ENCODE measurements at regions not wholly inside any gene's neighbourhood (a gene's known extent, or its start where the extent isn't known, plus 50 kb on each side); places are given as distances from the start of the nearest gene placed in this dataset.

DNA sequence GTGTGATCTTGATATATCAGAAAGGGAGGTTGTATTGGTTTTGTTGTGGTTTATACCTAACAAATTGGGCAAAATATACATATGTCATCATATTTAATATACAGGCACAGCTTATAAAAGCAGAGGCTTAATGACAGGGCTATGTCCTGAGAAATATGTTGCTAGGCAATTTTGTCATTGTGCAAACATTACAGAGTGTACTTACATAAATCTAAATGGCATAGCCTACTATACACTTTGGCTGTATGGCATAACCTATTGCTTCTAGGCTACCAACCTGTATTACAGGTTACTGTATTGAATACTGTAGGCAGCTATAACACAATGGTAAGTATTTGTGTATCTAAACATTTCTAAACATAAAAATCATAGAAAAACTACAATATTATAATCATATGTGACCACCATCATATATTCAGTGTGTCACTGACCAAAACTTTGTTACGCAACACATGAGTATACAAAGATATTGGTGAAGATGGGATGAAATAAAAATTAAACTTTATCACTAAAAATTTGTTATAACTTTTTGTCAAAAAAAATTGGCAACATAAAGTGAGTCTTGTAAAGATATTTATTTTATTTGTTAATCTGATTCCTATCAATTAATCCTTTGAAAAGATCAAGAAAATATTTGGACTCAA is 414.0 kb upstream of the HS3ST1 start:
- intact Hi-C loops (cut with micrococcal nuclease) (no loop called here), in situ Hi-C loops (cut with MboI; ENCODE audit: low sequenced_read_pairs) (no loop called here), dilution Hi-C loops (cut with HindIII; ENCODE audit: low sequenced_read_pairs, unreplicated experiment) (no loop called here)
- no peak overlapping the region for H3K4ac ChIP-seq (ENCODE audit: low read depth, low read length)
- H2BK15ac ChIP-seq (ENCODE audit: low read depth, low read length), result no peak overlapping the region
- no peak overlapping the region for H2BK20ac ChIP-seq (ENCODE audit: low read depth, low read length)
- no peaks in the 10 kb centered on the region for H4K20me1 ChIP-seq (ENCODE audit: insufficient read depth, low read length)
- no peak overlapping the region for H3K18ac ChIP-seq (ENCODE audit: low read depth, low read length)
- no peak overlapping the region for H3K14ac ChIP-seq (replicated peaks; ENCODE audit: low read depth, low read length)
- H3K23ac ChIP-seq (ENCODE audit: low read depth, low read length), result no peak overlapping the region
- H3K4me2 ChIP-seq (ENCODE audit: low read depth, low read length), result no peak overlapping the region
- H3K36me3 ChIP-seq (ENCODE audit: control insufficient read depth, insufficient read depth, low read length), result no peaks in the 10 kb centered on the region
- H2AK9ac ChIP-seq (replicated peaks; ENCODE audit: low read depth, low read length, poor library complexity), result no peak overlapping the region
- no peak overlapping the region for H2AK5ac ChIP-seq (ENCODE audit: low read depth, low read length)
- H3K9me3 ChIP-seq (ENCODE audit: control insufficient read depth, insufficient read depth, low read length), result 0 out of 2 replicates have a peak, but pooled peaks cover 2% of the 10 kb centered on the region
- no peak overlapping the region for H2AFZ ChIP-seq (replicated peaks; ENCODE audit: low read length, poor library complexity)
- H3K9me1 ChIP-seq (ENCODE audit: insufficient read depth, low read length), result no peaks in the 10 kb centered on the region
- H4K91ac ChIP-seq (ENCODE audit: insufficient read depth, low read depth, low read length), result no peak overlapping the region
- H2BK120ac ChIP-seq (ENCODE audit: low read depth, low read length), result no peak overlapping the region
- ChIA-PET POLR2A (ENCODE audit: unreplicated experiment) (no interaction called here), CTCF (no interaction called here)
- no peaks in the 10 kb centered on the region for H3K27me3 ChIP-seq (ENCODE audit: control insufficient read depth, insufficient read depth, low read length)
- no peak overlapping the region for H3K4me3 ChIP-seq (ENCODE audit: insufficient read depth, low read depth, low read length)
- H3K4me1 ChIP-seq (ENCODE audit: control insufficient read depth, insufficient read depth, low read length), result no peaks in the 10 kb centered on the region
- no TSS peak for BruUV-seq (replicated peaks)
- no peak overlapping the region for H2BK5ac ChIP-seq (ENCODE audit: low read depth, low read length, poor library complexity, severe bottlenecking)
- H3K79me1 ChIP-seq (ENCODE audit: low read depth in 1 of 2, low read length in 2 of 2), result no peaks in the 10 kb centered on the region
- no peak for ATAC-seq (ENCODE audit: low read depth)
- no peak overlapping the region for H3K56ac ChIP-seq (ENCODE audit: extremely low read depth, insufficient read depth, low read length)
- DNase-seq, result no peak
- WGBS, 2 experiments (ENCODE audit: extremely low coverage in 2 of 2, insufficient read length in 1 of 2), result no CpG with 5 or more reads among the region's 1 CpG
- TF ChIP-seq, protein P1, sequence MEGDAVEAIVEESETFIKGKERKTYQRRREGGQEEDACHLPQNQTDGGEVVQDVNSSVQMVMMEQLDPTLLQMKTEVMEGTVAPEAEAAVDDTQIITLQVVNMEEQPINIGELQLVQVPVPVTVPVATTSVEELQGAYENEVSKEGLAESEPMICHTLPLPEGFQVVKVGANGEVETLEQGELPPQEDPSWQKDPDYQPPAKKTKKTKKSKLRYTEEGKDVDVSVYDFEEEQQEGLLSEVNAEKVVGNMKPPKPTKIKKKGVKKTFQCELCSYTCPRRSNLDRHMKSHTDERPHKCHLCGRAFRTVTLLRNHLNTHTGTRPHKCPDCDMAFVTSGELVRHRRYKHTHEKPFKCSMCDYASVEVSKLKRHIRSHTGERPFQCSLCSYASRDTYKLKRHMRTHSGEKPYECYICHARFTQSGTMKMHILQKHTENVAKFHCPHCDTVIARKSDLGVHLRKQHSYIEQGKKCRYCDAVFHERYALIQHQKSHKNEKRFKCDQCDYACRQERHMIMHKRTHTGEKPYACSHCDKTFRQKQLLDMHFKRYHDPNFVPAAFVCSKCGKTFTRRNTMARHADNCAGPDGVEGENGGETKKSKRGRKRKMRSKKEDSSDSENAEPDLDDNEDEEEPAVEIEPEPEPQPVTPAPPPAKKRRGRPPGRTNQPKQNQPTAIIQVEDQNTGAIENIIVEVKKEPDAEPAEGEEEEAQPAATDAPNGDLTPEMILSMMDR (conservative IDR thresholded peaks at IDR 0.05; ENCODE audit: low read depth, low read length), result no peak
- TF ChIP-seq CEBPB (IDR thresholded peaks at IDR 0.05; ENCODE audit: low read depth, low read length) (peak; percentile 77), ELK1 (IDR thresholded peaks at IDR 0.05; ENCODE audit: borderline replicate concordance, low read depth, low read length) (no peak), MAFK (IDR thresholded peaks at IDR 0.05; ENCODE audit: low read depth, low read length) (peak; percentile 13; the same call in 1 of the 2 replicates), CHD1 (IDR thresholded peaks at IDR 0.05; ENCODE audit: low read depth, low read length) (no peak), RFX5 (IDR thresholded peaks at IDR 0.05; ENCODE audit: low read depth, low read length) (no peak), RCOR1 (IDR thresholded peaks at IDR 0.05; ENCODE audit: insufficient replicate concordance, low read length) (no peak)
- H4K8ac ChIP-seq (ENCODE audit: low read depth in 2 of 2, low read length in 2 of 2), result no peak overlapping the region
- no peak overlapping the region for H3K27ac ChIP-seq (ENCODE audit: insufficient read depth, low read length)
- H4K5ac ChIP-seq (ENCODE audit: low read depth, low read length), result no peak overlapping the region
- H3K9ac ChIP-seq (ENCODE audit: low read depth, low read length), result no peak overlapping the region
